ENCODE measurements at regions not wholly inside any gene's neighbourhood (a gene's known extent, or its start where the extent isn't known, plus 50 kb on each side); places are given as distances from the start of the nearest gene placed in this dataset.

DNA sequence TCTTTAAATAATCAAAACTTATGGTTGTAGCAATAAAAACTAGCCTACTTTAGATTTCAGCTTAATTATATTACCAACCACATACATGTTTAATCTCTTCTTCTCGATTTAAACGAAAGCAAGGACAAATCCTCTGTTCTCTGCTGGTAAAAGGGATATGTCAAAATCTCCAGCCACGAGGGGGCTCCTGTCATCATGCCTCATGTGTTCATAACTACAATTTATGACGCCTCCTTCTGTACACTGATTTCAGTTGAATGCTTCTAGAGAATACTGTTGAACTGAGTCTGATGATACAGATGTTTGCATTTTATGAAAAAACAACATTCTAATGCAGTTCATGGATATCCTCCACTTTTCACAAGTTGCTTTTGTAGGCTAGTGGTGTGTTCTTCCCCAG, 220.0 kb upstream of the DPP6 start:
- TF ChIP-seq, protein P1, sequence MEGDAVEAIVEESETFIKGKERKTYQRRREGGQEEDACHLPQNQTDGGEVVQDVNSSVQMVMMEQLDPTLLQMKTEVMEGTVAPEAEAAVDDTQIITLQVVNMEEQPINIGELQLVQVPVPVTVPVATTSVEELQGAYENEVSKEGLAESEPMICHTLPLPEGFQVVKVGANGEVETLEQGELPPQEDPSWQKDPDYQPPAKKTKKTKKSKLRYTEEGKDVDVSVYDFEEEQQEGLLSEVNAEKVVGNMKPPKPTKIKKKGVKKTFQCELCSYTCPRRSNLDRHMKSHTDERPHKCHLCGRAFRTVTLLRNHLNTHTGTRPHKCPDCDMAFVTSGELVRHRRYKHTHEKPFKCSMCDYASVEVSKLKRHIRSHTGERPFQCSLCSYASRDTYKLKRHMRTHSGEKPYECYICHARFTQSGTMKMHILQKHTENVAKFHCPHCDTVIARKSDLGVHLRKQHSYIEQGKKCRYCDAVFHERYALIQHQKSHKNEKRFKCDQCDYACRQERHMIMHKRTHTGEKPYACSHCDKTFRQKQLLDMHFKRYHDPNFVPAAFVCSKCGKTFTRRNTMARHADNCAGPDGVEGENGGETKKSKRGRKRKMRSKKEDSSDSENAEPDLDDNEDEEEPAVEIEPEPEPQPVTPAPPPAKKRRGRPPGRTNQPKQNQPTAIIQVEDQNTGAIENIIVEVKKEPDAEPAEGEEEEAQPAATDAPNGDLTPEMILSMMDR (IDR thresholded peaks at IDR 0.05; ENCODE audit: extremely low read depth, missing control alignments), result no peak
- DNase-seq (ENCODE audit: low spot score), result no peak

GRCh38 chr7:153835103-153835502, 217.1 kb upstream of the DPP6 start:
- DNase-seq (ENCODE audit: low spot score), result no peak
- TF ChIP-seq, protein P1 (IDR thresholded peaks at IDR 0.05; ENCODE audit: extremely low read depth, missing control alignments), result no peak

GRCh38 chr7:153835712-153836265, 216.4 kb upstream of the DPP6 start:
- TF ChIP-seq, protein P1 (IDR thresholded peaks at IDR 0.05; ENCODE audit: extremely low read depth, missing control alignments), result no peak
- DNase-seq (ENCODE audit: low spot score), result no peak

DNA sequence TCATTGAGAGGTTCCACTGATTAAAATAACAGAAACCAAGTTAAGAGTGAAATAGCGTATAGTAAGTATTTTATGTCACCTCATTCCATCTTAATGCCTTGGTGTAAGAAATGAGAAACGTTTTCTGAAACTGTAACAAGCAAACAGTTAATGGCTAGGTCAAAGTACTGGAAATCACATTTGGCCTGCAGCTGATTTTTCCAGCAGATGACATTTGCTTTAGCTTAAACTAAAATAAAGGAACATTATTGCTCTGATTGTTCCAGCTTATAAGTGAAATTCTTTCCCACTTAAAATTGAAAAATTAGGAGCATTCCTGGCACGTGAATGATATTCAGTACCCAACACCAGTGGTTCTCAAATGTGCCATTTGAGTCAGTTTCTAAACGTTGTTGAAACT, 213.6 kb upstream of the DPP6 start:
- TF ChIP-seq, protein P1 (IDR thresholded peaks at IDR 0.05; ENCODE audit: extremely low read depth, missing control alignments), result no peak
- no peak for DNase-seq (ENCODE audit: low spot score)

- DNase-seq (ENCODE audit: low spot score), result no peak
Observed at GRCh38 chr7:153840861-153841260, 211.3 kb upstream of the DPP6 start.

DNA sequence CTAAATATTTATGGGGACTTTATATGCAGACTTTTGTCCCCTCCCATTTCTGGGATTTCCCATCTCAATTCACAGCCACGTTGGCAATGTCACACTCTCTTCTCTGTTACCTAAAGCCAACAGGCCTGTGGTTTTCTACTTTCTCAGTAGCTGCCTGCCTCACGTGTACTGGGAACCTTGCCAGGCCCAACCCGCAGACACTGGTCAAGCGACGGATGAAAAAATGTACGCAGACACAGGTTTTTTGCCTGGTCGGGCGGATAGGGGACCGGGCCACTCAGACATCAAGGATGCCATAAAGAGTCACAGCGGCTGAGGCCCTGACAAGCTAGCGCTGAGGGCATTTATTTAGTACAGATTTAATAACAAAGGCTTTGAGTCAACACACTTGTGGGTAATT, 204.4 kb upstream of the DPP6 start:
- no peak for DNase-seq (ENCODE audit: low spot score)
- TF ChIP-seq, protein P1 (IDR thresholded peaks at IDR 0.05; ENCODE audit: extremely low read depth, missing control alignments), result no peak

More at GRCh38 chr7:153840861-153841260, 211.3 kb upstream of the DPP6 start:
- TF ChIP-seq, protein P1 (IDR thresholded peaks at IDR 0.05; ENCODE audit: extremely low read depth, missing control alignments), result no peak

- DNase-seq (ENCODE audit: low spot score), result no peak
- TF ChIP-seq, protein P1 (IDR thresholded peaks at IDR 0.05; ENCODE audit: extremely low read depth, missing control alignments), result no peak
Observed at GRCh38 chr7:153852261-153852660, 199.9 kb upstream of the DPP6 start.

Data from GM20000 (cell line).